Limb (tissue), 2 donors: ENCODE measurements at regions not wholly inside any gene's neighbourhood (a gene's known extent, or its start where the extent isn't known, plus 50 kb on each side); places are given as distances from the start of the nearest gene placed in this dataset.
"Not testable (repeated sequence)": the region's sequence is repeated elsewhere in the genome, so short reads cannot be mapped to it uniquely, and the experiment has no call there.

ENCODE experiments used
- DNase-seq, 2 donors: peaks; one replicate each; pipeline ENCODE4 v3.0.0-alpha.2; 2016; ENCODE audit errors: extremely low spot score in 2 of 2

GRCh38 chr2:89213151-89213550 lies 521.7 kb downstream of the RPIA start:
- DNase-seq = not testable (repeated sequence)

- not testable (repeated sequence) for DNase-seq
Observed at GRCh38 chr2:89213811-89214210, 522.3 kb downstream of the RPIA start.

- not testable (repeated sequence) for DNase-seq
Observed at GRCh38 chr2:89221474-89221873, 530.0 kb downstream of the RPIA start.

- not testable (repeated sequence) for DNase-seq
Observed at GRCh38 chr2:89222063-89222732, 530.7 kb downstream of the RPIA start.

- DNase-seq = not testable (repeated sequence)
Observed at GRCh38 chr2:89224803-89225202, 533.3 kb downstream of the RPIA start.

- DNase-seq = not testable (repeated sequence)
Observed at GRCh38 chr2:89229979-89230378, 538.5 kb downstream of the RPIA start.

GRCh38 chr2:89231241-89231640 lies 539.8 kb downstream of the RPIA start:
- not testable (repeated sequence) for DNase-seq

- not testable (repeated sequence) for DNase-seq
Observed at GRCh38 chr2:89233931-89234330, 542.5 kb downstream of the RPIA start.

- DNase-seq = not testable (repeated sequence)
Observed at GRCh38 chr2:89234818-89235466, 543.5 kb downstream of the RPIA start.

- not testable (repeated sequence) for DNase-seq
Observed at GRCh38 chr2:89236832-89237450, 545.5 kb downstream of the RPIA start.

- DNase-seq = not testable (repeated sequence)
Observed at GRCh38 chr2:89237783-89238182, 546.3 kb downstream of the RPIA start.

GRCh38 chr2:89243114-89243700 lies 551.7 kb downstream of the RPIA start:
- not testable (repeated sequence) for DNase-seq

- not testable (repeated sequence) for DNase-seq
Observed at GRCh38 chr2:89244407-89244806, 552.9 kb downstream of the RPIA start.

- DNase-seq = not testable (repeated sequence)
Observed at GRCh38 chr2:89245478-89245877, 554.0 kb downstream of the RPIA start.

- DNase-seq = not testable (repeated sequence)
Observed at GRCh38 chr2:89246027-89246426, 554.6 kb downstream of the RPIA start.

GRCh38 chr2:89246620-89247019 lies 555.1 kb downstream of the RPIA start:
- DNase-seq = not testable (repeated sequence)

- DNase-seq = not testable (repeated sequence)
Observed at GRCh38 chr2:89255013-89255412, 563.5 kb downstream of the RPIA start.

GRCh38 chr2:89273443-89273842 lies 582.0 kb downstream of the RPIA start:
- DNase-seq = not testable (repeated sequence)

GRCh38 chr2:89280536-89280935 lies 589.1 kb downstream of the RPIA start:
- not testable (repeated sequence) for DNase-seq

- not testable (repeated sequence) for DNase-seq
Observed at GRCh38 chr2:89286448-89287080, 595.1 kb downstream of the RPIA start.

- not testable (repeated sequence) for DNase-seq
Observed at GRCh38 chr2:89287084-89287483, 595.6 kb downstream of the RPIA start.
